ENCODE measurements at regions not wholly inside any gene's neighbourhood (a gene's known extent, or its start where the extent isn't known, plus 50 kb on each side); places are given as distances from the start of the nearest gene placed in this dataset.

- no peaks in the 10 kb centered on the region for H3K36me3 Mint-ChIP-seq
- no peaks in the 10 kb centered on the region for H3K9me3 Mint-ChIP-seq
- no peak overlapping the region for H3K27ac Mint-ChIP-seq
- H3K4me3 Mint-ChIP-seq, result no peak overlapping the region
- DNase-seq (ENCODE audit: extremely low spot score, unreplicated experiment), result no peak
- H3K27me3 Mint-ChIP-seq, result no peaks in the 10 kb centered on the region
- TF ChIP-seq CTCF (conservative IDR thresholded peaks at IDR 0.05), result no peak
- H3K4me1 Mint-ChIP-seq (ENCODE audit: unreplicated experiment), result no peaks in the 10 kb centered on the region
Observed at GRCh38 chr18:71899183-71899582, 645.0 kb downstream of the CBLN2 start.

- no peak for TF ChIP-seq CTCF (conservative IDR thresholded peaks at IDR 0.05)
- no peak overlapping the region for H3K27ac Mint-ChIP-seq
- H3K4me3 Mint-ChIP-seq, result no peak overlapping the region
- H3K36me3 Mint-ChIP-seq, result no peaks in the 10 kb centered on the region
- H3K4me1 Mint-ChIP-seq (ENCODE audit: unreplicated experiment), result no peaks in the 10 kb centered on the region
- H3K27me3 Mint-ChIP-seq, result no peaks in the 10 kb centered on the region
- DNase-seq (ENCODE audit: extremely low spot score, unreplicated experiment), result no peak
- no peaks in the 10 kb centered on the region for H3K9me3 Mint-ChIP-seq
Observed at GRCh38 chr18:71887509-71887908, 656.6 kb downstream of the CBLN2 start.

- Mint-ChIP-seq H3K27ac (no peak overlapping the region), H3K4me3 (no peak overlapping the region), H3K27me3 (no peaks in the 10 kb centered on the region), H3K4me1 (ENCODE audit: unreplicated experiment) (no peaks in the 10 kb centered on the region), H3K9me3 (no peaks in the 10 kb centered on the region), H3K36me3 (no peaks in the 10 kb centered on the region)
- DNase-seq (ENCODE audit: extremely low spot score, unreplicated experiment), result no peak
- TF ChIP-seq CTCF (conservative IDR thresholded peaks at IDR 0.05), result no peak
Observed at GRCh38 chr18:71878226-71878625, 665.9 kb downstream of the CBLN2 start.

GRCh38 chr18:71873695-71874094, 670.4 kb downstream of the CBLN2 start:
- Mint-ChIP-seq H3K27me3 (no peaks in the 10 kb centered on the region), H3K27ac (no peak overlapping the region), H3K36me3 (no peaks in the 10 kb centered on the region), H3K9me3 (no peaks in the 10 kb centered on the region), H3K4me1 (ENCODE audit: unreplicated experiment) (no peaks in the 10 kb centered on the region), H3K4me3 (no peak overlapping the region)
- DNase-seq (ENCODE audit: extremely low spot score, unreplicated experiment), result no peak
- TF ChIP-seq CTCF (conservative IDR thresholded peaks at IDR 0.05), result no peak

- Mint-ChIP-seq H3K36me3 (no peaks in the 10 kb centered on the region), H3K4me3 (no peak overlapping the region), H3K27me3 (no peaks in the 10 kb centered on the region), H3K27ac (no peak overlapping the region), H3K9me3 (no peaks in the 10 kb centered on the region), H3K4me1 (ENCODE audit: unreplicated experiment) (no peaks in the 10 kb centered on the region)
- TF ChIP-seq CTCF (conservative IDR thresholded peaks at IDR 0.05), result no peak
- no peak for DNase-seq (ENCODE audit: extremely low spot score, unreplicated experiment)
Observed at GRCh38 chr18:71865888-71866287, 678.3 kb downstream of the CBLN2 start.

GRCh38 chr18:71850602-71851001, 693.5 kb downstream of the CBLN2 start:
- Mint-ChIP-seq H3K9me3 (no peaks in the 10 kb centered on the region), H3K4me1 (ENCODE audit: unreplicated experiment) (no peaks in the 10 kb centered on the region), H3K4me3 (no peak overlapping the region), H3K27ac (no peak overlapping the region), H3K27me3 (no peaks in the 10 kb centered on the region), H3K36me3 (no peaks in the 10 kb centered on the region)
- DNase-seq (ENCODE audit: extremely low spot score, unreplicated experiment), result no peak
- no peak for TF ChIP-seq CTCF (conservative IDR thresholded peaks at IDR 0.05)

Data from type B pancreatic cell (in vitro differentiated cells).